ENCODE measurements at regions not wholly inside any gene's neighbourhood (a gene's known extent, or its start where the extent isn't known, plus 50 kb on each side); places are given as distances from the start of the nearest gene placed in this dataset.

- Histone ChIP-seq H3K4me3 (no peak overlapping the region), H3K27ac (ENCODE audit: low read depth in 1 of 2, low read length in 1 of 2) (no peak overlapping the region), H3K36me3 (ENCODE audit: control insufficient read depth in 4 of 4, insufficient read depth in 4 of 4, low read length in 4 of 4) (no peaks in the 10 kb centered on the region), H3K9ac (ENCODE audit: insufficient read depth in 1 of 2, low read length in 2 of 2) (no peak overlapping the region), H3K4me1 (ENCODE audit: control insufficient read depth in 5 of 5, insufficient read depth in 5 of 5, low read length in 5 of 5) (no peaks in the 10 kb centered on the region), H3K27me3 (ENCODE audit: control insufficient read depth in 3 of 3, insufficient read depth in 3 of 3, low read length in 2 of 3) (no peaks in the 10 kb centered on the region), H3K9me3 (ENCODE audit: control insufficient read depth in 4 of 4, insufficient read depth in 3 of 4, low read length in 3 of 4) (no peaks in the 10 kb centered on the region)
- DNase-seq (no peak), ATAC-seq (ENCODE audit: insufficient read depth, low FRiP score) (no peak)
- TF ChIP-seq, protein P1, sequence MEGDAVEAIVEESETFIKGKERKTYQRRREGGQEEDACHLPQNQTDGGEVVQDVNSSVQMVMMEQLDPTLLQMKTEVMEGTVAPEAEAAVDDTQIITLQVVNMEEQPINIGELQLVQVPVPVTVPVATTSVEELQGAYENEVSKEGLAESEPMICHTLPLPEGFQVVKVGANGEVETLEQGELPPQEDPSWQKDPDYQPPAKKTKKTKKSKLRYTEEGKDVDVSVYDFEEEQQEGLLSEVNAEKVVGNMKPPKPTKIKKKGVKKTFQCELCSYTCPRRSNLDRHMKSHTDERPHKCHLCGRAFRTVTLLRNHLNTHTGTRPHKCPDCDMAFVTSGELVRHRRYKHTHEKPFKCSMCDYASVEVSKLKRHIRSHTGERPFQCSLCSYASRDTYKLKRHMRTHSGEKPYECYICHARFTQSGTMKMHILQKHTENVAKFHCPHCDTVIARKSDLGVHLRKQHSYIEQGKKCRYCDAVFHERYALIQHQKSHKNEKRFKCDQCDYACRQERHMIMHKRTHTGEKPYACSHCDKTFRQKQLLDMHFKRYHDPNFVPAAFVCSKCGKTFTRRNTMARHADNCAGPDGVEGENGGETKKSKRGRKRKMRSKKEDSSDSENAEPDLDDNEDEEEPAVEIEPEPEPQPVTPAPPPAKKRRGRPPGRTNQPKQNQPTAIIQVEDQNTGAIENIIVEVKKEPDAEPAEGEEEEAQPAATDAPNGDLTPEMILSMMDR (IDR thresholded peaks at IDR 0.05; ENCODE audit: control extremely low read depth, extremely low read depth) = no peak
- 93% methylated on average over 3 of the region's 3 CpGs for WGBS, 2 donors
These were observed 86.9 kb upstream of the BCL6 start for GRCh38 chr3:187832202-187832601.

DNA sequence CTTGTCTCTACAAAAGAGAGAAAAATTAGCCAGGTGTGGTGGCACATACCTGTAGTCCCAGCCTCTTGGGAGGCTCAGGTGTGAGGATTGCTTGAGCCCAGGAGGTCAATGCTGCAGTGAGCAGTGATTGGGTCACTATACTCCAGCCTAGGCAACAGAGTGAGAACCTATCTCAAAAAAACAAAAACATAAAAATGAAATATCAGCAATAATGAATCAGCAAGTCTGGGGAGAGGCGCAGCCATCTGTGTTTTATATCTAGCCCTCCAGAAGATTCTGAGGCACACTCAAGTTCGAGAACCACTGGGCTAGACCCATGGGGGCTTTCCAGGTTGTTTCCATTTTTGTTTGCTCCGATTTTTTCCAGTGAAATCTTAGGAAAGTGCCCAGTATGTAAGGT, 88.1 kb upstream of the BCL6 start:
- DNase-seq (no peak), ATAC-seq (ENCODE audit: insufficient read depth, low FRiP score) (no peak)
- H3K27me3 ChIP-seq (ENCODE audit: control insufficient read depth in 3 of 3, insufficient read depth in 3 of 3, low read length in 2 of 3) = no peaks in the 10 kb centered on the region
- no peaks in the 10 kb centered on the region for H3K36me3 ChIP-seq (ENCODE audit: control insufficient read depth in 4 of 4, insufficient read depth in 4 of 4, low read length in 4 of 4)
- no peaks in the 10 kb centered on the region for H3K4me1 ChIP-seq (ENCODE audit: control insufficient read depth in 5 of 5, insufficient read depth in 5 of 5, low read length in 5 of 5)
- TF ChIP-seq, protein P1 (IDR thresholded peaks at IDR 0.05; ENCODE audit: control extremely low read depth, extremely low read depth) = no peak
- H3K9ac ChIP-seq (ENCODE audit: insufficient read depth in 1 of 2, low read length in 2 of 2) = no peak overlapping the region
- H3K9me3 ChIP-seq (ENCODE audit: control insufficient read depth in 4 of 4, insufficient read depth in 3 of 4, low read length in 3 of 4) = no peaks in the 10 kb centered on the region
- no peak overlapping the region for H3K4me3 ChIP-seq
- WGBS, 2 donors = 90 to 92% methylated on average over 3 of the region's 3 CpGs
- H3K27ac ChIP-seq (ENCODE audit: low read depth in 1 of 2, low read length in 1 of 2) = no peak overlapping the region

GRCh38 chr3:187833799-187834578, 88.7 kb upstream of the BCL6 start:
- Histone ChIP-seq H3K4me1 (ENCODE audit: control insufficient read depth in 5 of 5, insufficient read depth in 5 of 5, low read length in 5 of 5) (no peaks in the 10 kb centered on the region), H3K9ac (ENCODE audit: insufficient read depth in 1 of 2, low read length in 2 of 2) (no peak overlapping the region), H3K27ac (ENCODE audit: low read depth in 1 of 2, low read length in 1 of 2) (no peak overlapping the region), H3K27me3 (ENCODE audit: control insufficient read depth in 3 of 3, insufficient read depth in 3 of 3, low read length in 2 of 3) (no peaks in the 10 kb centered on the region), H3K9me3 (ENCODE audit: control insufficient read depth in 4 of 4, insufficient read depth in 3 of 4, low read length in 3 of 4) (no peaks in the 10 kb centered on the region), H3K36me3 (ENCODE audit: control insufficient read depth in 4 of 4, insufficient read depth in 4 of 4, low read length in 4 of 4) (no peaks in the 10 kb centered on the region), H3K4me3 (no peak overlapping the region)
- TF ChIP-seq, protein P1 (IDR thresholded peaks at IDR 0.05; ENCODE audit: control extremely low read depth, extremely low read depth) = no peak
- DNase-seq = no peak
- ATAC-seq (ENCODE audit: insufficient read depth, low FRiP score) = no peak
- WGBS, 2 donors = 87 to 92% methylated on average over 9 of the region's 9 CpGs

Data from lung (tissue), 11 donors.